ENCODE measurements at regions not wholly inside any gene's neighbourhood (a gene's known extent, or its start where the extent isn't known, plus 50 kb on each side); places are given as distances from the start of the nearest gene placed in this dataset.

DNA sequence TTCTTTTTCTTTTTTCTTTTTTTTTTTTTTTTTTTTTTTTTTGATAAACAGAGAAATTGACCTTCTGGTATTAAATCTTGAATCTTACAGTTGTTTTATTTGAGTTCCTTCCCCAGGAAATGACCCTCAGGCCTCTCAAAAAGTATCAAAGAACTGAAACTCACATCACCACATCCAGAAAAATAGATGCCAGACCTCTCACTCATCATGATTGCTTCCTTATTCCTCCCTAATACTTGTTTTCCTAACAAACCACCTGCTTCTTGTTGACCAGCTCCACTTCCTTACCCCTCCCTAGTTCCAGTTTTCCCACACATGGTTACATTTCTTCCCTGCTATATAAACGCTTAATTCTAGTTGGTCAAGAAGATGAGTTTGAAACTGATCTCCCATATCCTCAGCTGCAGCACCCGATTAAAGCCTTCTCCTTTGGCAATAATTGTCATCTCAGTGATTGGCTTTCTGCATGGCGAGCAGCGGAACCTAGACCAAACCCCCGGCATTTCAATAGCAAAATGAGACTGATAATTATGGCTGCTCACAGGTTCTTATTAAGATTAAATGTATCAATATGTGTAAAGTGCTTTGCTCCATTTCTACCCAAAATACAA is 681.1 kb upstream of the AUTS2 start:
- TF ChIP-seq, protein P1, sequence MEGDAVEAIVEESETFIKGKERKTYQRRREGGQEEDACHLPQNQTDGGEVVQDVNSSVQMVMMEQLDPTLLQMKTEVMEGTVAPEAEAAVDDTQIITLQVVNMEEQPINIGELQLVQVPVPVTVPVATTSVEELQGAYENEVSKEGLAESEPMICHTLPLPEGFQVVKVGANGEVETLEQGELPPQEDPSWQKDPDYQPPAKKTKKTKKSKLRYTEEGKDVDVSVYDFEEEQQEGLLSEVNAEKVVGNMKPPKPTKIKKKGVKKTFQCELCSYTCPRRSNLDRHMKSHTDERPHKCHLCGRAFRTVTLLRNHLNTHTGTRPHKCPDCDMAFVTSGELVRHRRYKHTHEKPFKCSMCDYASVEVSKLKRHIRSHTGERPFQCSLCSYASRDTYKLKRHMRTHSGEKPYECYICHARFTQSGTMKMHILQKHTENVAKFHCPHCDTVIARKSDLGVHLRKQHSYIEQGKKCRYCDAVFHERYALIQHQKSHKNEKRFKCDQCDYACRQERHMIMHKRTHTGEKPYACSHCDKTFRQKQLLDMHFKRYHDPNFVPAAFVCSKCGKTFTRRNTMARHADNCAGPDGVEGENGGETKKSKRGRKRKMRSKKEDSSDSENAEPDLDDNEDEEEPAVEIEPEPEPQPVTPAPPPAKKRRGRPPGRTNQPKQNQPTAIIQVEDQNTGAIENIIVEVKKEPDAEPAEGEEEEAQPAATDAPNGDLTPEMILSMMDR (IDR thresholded peaks at IDR 0.05; ENCODE audit: low read depth, low read length), result no peak
- TF ChIP-seq EZH2phosphoT487 (IDR thresholded peaks at IDR 0.05; ENCODE audit: low read depth), result no peak

Measured in OCI-LY3 (cell line).